ENCODE measurements at regions not wholly inside any gene's neighbourhood (a gene's known extent, or its start where the extent isn't known, plus 50 kb on each side); places are given as distances from the start of the nearest gene placed in this dataset.

- no peak for TF ChIP-seq CTCF (conservative IDR thresholded peaks at IDR 0.05 in 1 of 2, IDR thresholded peaks at IDR 0.05 in 1 of 2; ENCODE audit: extremely low read depth in 1 of 2, insufficient read depth in 1 of 2, low read depth in 1 of 2, low read length in 2 of 2)
- TF ChIP-seq EZH2 (IDR thresholded peaks at IDR 0.05; ENCODE audit: borderline replicate concordance, low read length): no peak
Observed at GRCh38 chr6:155599160-155599559, 143.5 kb upstream of the NOX3 start.

All from mammary epithelial cell (primary cell).